Activated CD8-positive, alpha-beta memory T cell treated with anti-CD3 and anti-CD28 coated beads, Interleukin-2, amount 50 U/mL, for 48 hours (primary cell): ENCODE measurements at regions not wholly inside any gene's neighbourhood (a gene's known extent, or its start where the extent isn't known, plus 50 kb on each side); places are given as distances from the start of the nearest gene placed in this dataset.
"Not testable (repeated sequence)": the region's sequence is repeated elsewhere in the genome, so short reads cannot be mapped to it uniquely, and the experiment has no call there.

Source experiments
- DNase-seq: peaks from one replicate; pipeline ENCODE4 v3.0.0-alpha.2; 2020

DNA sequence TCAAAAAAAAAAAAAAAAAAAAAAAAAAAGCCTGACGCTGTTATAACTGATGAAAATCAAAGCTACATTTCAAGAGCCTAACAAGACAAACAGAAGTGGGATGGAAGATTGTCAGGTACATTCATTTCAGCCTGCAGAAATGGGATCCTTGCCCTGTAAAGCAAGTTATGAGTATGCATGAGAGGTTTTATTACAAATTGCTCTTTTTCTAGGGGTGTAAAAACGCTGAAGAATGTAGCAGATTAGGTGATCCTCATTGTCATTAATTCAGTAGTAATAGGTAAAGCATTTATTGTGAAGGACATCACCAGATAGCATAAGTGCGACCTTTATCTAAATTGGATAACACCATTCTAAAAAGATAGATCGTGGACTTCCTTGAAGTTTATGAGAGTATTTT lies 208.3 kb downstream of the KCNJ2 start:
- DNase-seq, result no peak

DNA sequence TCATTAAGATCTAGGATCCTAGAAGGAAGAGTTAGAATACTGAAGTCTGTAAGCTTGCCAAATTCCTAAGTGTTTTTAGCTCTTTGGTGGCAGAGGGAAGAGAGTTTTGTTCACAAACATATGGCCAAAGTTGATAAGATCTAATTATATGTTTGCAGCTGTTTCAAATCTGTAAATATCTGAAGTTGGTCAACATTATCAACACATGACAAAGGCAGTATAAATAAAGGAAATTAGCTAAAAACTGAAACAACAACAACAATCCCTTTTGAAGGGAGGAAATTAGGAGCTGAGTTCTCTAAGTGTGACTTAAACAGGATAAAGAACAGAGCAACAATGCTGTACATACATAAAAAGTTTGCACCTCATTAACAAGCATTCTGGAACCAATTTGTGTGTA lies 208.7 kb downstream of the KCNJ2 start:
- no peak for DNase-seq

DNA sequence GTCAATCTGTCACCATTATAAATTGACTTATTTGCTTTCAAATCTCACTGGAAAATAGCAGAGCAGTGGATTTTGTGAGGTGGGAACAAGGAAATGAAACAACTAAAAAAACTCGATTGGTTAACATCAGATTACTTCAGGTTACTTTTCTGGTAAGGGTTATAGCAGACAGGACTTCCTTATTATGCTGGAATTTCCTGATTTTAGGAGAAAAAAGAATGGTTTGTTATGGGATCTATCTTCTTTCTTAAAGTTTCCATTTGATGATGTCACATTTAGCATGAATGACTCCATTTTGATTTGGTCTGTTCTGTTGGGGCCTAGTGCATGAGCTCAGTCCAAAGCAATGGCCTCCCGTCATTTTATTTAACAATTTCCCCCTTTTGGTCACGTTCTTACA lies 210.6 kb downstream of the KCNJ2 start:
- DNase-seq, result no peak

DNA sequence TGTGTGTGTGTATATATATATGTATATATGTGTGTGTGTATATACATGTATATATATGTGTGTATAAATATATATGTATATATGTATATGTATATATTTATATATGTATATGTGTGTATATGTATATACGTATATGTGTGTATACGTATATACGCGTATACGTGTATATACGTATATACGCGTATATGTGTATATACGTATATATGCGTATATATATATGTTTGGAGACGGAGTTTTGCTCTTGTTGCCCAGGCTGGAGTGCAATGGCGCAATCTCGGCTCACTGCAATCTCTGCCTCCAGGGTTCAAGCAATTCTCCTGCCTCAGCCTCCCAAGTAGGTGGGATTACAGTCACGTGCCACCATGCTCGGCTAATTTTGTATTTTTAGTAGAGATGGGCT lies 212.6 kb downstream of the KCNJ2 start:
- DNase-seq, result not testable (repeated sequence)

DNA sequence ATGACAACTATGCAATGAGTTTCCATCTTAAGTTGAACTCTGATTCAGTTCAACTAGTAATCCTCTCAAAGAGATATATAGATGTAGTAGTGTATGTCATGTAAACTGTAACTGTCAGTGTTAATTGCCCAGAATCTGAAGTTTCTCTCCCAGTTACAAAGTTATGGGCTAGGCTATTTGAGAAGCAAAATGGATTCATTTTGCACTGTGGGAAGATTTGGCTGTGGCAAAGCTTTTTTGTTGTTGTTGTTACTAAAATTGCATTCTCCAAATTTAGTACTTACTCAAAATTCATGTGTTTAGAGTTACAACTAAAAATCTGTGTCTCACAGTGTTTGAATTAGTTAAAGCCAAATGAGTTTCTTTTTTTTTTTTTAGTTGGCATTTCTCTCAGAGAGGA lies 219.0 kb downstream of the KCNJ2 start:
- no peak for DNase-seq

DNA sequence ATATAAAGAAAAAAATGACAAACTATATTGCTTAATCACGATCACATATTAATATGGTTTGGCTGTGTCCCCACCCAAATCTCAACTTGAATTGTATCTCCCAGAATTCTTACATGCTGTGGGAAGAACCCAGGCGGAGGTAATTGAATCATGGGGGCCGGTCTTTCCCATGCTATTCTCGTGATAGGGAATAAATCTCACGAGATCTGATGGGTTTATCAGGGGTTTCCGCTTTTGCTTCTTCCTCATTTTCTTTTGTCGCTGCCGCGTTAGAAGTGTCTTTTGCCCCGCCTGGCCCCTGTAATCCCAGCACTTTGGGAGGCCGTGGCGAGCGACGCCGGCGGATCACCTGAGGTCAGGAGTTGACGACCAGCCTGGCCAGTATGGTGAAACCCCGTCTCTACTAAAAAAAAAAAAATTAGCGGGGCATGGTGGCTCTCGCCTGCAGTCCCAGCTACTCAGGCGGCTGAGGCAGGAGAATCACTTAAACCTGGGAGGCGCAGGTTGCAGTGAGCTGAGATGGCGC lies 220.0 kb downstream of the KCNJ2 start:
- DNase-seq, result not testable (repeated sequence)

DNA sequence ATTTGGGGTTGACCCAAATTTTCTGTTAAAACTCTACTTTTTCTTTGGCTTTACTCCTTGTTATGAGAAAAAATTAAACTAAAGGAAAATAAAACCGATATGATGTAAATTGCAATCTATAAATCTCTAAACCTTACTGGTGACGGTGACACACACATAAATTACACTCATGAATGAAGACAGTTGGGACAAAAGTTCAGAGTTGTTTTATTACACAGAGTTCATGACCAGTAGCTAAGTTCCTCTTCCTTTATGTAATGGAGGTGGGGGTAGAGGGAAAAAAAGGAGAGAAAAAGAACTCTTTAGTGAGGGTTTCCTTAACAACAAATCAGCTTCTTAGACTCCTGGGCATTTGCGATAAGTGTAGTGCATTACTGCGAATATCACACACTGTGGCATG lies 220.7 kb downstream of the KCNJ2 start:
- no peak for DNase-seq

DNA sequence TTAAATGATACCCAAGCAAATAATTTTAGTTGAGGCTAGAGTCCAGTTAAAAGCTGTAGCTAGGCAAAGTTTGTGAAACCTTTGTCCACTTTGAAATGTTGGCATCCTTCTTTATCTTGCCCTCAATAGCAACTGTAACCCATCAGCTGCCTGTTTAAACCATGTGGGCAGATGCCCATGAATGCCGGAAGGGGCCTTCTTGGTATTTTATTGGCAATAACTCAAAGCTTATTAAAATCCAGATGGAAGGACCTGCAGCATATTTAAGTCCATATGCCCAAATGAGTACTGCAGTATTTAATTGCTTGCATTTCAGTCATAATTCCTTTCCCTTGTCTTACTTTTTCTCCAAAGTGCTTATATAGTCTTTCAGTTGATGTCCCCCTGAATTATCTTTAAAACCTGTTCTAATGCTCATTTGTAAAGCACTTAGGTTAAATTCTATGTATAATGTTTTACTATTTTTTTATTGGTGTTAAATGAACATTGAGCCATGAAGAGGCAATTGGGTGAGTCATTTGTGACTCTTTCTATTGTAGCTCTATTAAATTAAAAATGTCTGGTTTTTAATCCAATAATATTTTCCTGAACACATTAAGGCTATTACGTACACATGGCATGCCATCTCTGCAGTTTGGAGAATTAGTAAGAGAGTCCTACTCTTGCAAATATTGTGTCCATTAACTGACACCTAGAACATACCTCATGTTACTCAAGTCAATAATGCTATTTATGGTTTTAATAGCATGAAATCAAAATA lies 225.3 kb downstream of the KCNJ2 start:
- no peak for DNase-seq

DNA sequence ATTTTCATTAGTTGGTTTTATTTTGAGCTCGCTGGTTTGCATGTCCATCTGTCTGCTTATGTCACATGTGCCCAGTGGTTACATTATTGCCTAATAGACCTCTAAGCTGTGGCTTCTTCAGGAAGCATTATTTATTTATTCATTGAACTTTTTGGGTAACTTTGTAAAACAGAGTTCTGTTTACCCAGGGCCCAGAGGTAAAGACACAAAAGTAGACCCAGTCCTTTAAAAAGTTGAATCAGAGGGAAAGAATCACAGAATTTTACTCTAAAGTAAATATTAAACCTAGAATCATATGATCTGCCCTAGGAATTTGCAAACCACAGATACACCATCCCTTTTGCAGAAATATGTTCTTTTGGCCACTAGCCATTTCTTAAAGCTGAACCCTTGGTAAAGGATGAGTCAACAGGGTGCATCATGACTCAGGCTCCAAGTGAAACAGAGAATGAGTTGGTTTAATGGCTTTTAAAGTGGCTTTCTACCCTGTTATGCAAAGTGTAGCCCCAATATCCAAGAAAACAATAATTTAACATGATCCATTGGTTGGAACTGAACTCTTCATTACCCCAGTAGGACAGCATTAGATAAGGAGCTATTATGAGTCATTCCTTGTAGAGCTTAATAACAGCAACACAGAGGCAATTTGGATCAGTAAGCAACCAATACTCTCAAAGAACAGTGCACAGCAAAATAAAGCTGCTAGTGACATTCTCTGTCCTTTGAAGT lies 236.3 kb downstream of the KCNJ2 start:
- no peak for DNase-seq

DNA sequence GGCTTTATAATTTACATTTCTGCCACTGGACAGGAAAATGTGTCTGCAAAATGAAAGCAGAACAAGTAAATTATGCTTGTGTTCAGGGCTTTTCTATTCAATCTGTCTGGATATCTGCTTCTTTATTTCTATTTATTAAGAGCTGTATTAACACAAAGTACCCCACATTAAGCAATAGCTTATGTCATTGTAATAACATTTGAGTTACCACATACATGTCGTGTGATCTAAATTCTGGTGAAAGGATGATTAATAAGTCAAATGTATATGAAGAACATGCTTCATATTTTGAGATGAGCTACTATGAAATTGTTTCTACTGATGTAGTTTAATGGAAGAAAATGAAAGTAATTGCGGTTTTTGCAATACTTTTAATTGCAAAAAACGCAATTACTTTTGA lies 238.2 kb downstream of the KCNJ2 start:
- DNase-seq, result no peak

DNA sequence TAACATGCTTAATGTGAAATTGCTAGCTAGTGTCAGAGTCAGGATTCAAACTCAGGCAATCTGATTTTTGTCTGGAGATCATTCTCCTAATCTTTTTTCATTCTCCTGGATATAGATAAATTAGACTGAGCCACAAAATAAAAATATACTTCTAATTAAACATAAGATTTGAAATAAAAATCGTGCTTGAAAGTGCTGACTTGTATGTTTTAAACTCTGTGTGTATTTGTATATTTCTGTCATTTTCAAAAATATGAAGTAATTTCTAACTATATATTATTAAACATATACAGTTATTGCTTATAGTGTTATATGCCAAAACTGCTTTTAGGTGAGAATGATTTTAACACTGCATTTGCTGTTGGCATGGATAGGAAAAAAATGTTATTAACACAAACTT lies 239.4 kb downstream of the KCNJ2 start:
- DNase-seq, result no peak

DNA sequence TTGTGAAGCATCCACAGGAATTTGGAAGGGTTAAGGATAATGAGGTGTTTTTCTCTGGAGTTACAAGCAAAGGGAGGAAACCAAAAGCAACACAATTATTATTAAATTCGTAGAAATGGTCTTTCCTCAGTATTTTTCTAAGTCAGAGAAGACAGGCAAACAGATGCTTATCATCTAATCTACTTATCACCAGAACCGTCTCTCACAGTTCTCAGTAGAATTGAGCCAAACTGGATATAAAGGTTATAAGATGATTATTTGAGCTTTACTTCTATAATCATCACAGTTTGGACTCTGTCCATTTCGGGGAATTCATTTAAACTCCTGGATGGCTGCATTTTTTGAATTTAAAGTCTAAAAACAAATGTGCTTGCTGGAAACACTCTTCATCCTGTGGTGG lies 245.0 kb downstream of the KCNJ2 start:
- no peak for DNase-seq

DNA sequence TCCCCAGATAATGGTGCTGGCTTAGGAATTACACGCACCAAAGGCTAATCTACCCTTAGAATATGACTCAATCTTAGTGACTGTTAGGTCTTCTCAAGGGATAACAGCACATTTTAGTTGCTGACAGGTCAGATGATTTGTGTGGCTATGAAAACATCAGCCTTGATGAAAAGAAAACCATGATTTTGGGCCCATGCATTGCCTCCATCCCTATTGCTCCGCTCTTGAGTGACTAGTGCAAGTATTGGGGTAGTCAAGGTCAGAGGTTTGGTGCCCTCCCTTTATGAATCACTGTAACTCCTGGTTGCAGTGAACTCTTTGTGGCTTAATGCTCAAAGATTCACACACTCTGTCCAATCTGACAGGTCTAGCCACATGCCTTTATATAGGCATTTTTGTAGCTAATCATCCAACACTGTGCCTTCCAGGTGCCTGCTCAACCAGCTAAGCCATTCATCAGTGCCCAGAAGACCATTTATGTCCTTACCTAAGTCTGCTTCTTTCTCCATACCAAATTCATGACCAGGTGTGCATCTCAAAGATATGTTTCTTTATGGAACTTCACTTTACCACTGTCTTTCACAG lies 251.6 kb downstream of the KCNJ2 start:
- no peak for DNase-seq

DNA sequence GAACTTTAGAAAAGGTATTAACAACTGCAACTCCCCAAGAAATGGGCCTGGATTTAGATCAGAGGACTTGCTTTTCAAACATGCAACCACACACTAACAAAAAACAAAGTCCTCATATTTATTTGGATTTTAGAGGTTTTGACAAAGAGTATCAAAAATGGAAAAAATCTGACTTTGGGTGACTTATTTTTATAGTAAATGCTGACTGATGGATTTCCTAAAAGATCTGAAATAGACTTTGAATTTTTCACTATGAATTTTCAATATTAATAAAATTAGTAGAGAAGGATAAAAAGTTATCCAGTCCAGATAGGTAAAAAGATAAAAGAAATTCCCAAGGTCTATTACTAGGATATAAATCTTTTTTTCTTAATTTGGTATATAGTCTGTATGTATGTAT lies 253.5 kb downstream of the KCNJ2 start:
- no peak for DNase-seq

DNA sequence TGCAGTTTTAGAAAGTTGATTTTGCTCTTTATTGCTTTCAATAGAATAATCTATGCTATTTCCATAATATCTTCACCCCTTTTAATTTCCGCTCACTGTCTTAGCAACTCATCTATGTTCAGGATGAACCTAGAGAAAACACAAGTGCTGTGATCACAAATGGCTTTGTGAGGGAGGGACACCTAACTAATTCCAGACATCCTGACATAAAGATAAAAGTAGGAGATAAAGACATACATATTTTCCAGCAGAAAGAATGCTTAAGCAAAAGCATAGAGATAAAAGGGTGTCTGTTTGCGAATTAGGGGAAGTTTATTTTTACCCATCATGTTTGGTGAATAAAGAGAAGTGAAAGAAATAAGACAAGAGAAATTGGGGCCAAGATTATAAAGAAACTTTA lies 254.2 kb downstream of the KCNJ2 start:
- DNase-seq, result no peak

DNA sequence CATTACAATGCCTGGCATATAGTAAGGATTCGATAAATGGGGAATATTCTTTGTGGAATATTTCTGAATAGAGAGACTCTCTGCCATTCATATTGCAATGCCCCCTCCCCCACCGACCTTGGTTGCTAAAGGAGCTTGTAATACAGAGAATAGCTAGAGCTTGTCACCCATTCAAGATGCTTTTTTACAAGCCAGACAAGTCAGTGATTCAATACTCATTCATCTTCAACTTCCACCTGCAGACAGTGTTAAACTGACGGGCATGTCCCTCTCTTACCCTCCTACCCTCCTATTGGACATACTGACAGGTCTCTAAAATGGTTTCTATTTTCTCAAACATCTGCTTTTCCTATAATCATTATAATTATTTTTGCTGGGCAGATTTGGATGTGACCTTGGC lies 257.4 kb downstream of the KCNJ2 start:
- DNase-seq, result no peak

DNA sequence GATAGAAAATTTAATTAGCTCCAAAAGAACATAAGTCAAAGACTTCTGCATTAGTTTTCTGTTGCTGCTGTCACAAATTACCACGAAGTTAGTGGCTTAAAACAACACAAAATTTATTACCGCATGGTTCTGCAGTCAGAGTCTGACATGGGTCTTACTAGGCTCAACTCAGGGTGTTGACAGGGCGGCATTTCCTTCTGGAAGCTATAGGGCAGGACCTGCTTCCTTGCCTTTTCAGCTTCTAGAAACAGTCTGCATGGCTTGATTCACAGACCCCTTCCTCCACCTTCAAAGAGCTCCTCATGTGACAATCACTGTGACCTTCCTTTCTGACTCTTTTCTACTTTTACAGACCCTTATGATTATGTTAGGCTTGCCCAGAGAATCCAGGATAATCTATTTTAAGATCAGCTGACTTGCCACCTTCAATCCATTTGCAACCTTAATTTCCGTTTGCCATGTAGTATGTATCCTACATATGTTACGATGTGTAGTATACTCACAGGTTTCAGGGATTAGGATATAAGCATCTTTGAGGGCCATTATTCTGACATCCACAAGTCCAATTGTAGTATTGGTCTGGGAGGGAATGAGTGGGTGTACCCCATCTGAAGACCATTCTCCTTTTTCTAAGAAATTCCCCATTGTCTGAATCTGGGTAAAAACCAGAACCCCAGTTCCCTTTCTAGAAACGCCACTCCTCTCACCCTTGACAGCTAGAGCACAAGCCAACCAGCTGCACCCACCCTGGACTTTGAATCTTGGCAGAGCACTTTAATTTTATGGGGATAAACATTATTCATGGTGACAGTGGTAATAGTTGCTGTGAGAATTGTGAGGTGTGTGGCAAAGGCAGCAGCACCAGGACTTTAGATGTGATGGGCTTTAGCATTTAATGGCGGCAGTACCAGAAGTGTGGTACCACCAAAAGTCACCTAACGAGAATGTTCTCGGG lies 265.5 kb downstream of the KCNJ2 start:
- DNase-seq, result no peak

DNA sequence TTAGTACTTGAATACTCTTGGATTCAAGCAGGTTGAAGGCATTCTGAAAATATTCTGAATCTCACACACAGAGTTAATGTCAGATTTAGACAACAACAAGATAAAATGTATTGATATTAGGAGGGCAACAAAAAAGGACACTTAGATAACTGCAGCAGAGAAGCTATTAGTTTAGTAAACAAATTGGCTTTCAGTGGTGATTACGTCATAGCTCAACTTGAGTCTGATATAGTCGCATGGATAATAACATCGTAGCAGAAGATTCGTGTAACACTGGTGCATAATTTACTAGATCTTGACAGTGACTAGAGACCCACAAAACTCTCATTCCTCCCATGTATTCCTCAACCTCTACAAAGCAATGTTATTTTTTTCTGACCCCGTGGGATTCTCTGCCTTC lies 268.3 kb downstream of the KCNJ2 start:
- no peak for DNase-seq

DNA sequence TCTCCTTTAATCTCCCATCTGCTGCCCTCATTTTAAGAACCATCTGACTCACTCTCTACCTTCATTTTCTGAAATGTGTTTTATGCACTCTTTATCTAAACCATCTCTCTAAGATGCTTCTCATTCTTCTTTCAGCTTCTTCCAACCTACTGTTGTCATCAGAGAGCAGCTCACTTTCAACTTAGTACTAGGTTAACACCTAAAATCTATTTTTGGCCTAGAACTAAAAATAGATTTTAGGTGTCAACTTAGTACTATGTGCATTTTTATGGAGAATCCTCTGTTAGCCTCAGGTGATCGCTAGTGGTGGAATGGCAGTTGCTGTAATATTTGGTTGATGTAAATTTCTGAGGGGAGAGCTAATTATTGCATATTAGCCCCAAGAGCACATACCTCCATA lies 277.1 kb downstream of the KCNJ2 start:
- no peak for DNase-seq

DNA sequence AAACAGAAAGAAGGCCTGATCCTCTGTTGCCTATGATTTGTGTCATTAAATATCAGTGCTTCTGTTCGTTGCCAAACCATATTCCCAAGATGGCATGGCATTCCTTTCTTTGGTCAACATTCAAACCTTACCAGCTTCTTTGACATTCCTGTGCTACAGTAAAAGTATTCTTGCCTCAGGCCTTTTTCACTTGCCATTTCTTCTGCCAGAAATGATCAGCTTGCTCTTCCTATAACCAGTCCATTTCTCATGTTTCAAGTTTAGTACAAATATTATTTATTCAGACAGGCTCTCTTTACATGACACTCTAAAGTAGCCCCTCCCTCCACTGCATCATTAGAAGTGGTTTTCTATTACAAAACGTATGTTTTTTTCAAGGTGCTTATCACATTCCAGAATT lies 278.3 kb downstream of the KCNJ2 start:
- DNase-seq, result no peak

DNA sequence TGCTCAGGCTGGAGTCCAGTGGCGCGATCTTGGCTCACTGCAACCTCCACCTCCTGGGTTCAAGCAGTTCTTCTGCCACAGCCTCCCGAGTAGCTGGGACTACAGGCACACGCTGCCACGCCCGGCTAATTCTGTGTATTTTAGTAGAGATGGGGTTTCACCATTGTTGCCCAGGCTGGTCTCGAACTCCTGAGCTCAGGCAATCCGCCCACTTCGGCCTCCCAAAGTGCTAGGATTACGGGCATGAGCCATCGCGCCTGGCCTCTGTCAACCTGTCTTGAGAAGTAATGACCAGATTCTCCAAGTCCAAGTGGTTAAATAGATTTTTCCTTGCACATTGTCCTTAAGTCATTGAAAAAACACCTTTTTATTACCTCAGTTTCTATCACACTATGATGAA lies 283.7 kb downstream of the KCNJ2 start:
- not testable (repeated sequence) for DNase-seq

DNA sequence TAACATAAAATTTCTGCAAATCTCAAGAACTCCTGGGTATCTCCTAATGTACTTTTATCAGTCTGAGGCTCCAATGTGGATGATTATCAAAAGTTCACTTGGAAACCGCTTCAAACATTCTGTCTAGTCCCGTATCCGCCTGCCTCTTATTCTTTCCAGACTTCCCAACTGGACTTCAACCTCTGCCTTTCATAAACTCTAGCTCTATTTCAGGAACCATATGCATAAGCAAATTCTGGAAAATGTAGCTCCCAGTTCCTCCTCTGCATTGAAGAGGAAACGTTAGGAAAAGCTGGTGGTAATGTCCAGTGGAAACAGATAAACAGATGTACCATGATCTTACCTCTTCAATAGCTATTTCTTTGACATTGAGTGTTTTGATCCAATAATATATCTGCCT lies 285.0 kb downstream of the KCNJ2 start:
- no peak for DNase-seq

DNA sequence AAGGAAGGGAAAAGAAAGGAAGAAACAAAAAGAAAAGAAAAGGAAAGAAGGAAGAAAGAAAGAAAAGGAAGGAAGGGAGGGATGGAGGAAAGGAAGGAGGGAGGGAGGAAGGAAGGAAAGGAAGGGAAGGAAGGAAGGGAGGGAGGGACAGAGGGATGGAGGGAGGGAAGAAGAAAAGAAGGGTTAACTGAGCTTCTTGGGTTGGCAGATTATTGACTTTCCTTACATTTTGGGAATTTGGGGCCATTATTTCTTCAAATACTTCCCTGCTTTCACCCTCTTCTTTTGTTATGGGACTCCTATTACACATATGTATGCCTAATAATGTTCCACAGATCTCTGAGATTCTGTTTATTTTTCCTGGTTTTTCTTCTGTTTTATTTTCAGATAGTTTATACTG lies 285.6 kb downstream of the KCNJ2 start:
- no peak for DNase-seq
